ENCODE measurements at regions not wholly inside any gene's neighbourhood (a gene's known extent, or its start where the extent isn't known, plus 50 kb on each side); places are given as distances from the start of the nearest gene placed in this dataset.
A peak's percentile ranks its signal among the peaks of the same experiment; 100 is the strongest.

DNA sequence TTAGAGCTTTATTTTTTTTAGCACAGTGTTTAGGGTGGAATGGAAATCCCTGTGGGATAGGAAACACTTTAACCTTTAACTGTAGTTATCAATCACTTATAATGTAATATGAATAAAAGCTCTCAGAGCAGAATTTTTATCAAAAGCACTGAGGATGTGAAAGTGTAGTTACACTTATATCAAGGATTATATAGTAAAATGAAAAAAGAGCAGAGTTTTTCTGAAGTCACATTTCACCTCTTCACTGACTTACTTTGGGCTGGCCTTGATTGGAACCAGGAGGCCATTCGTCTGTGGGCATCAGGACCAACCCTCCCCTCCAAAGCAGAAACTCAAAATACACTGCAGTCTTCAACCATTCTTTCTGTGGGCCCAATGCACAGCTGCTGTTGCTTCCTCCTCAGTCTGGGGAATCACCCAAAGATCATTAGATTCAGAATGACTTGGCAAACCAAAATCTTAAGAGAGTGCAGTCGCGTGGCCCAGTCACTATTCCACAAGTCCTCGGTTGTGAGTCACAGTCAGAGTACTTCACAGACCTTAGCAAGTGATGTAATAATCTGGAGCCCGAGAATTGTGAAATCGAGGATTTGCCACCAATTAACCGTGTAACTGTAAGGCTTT is 132.6 kb upstream of the COL8A1 start:
- no peak for DNase-seq
- intact Hi-C loops (cut with DNase I), result no loop called here

- no peak for DNase-seq
- intact Hi-C loops (cut with DNase I), result no loop called here
Measured at GRCh38 chr3:99505200-99505599, 133.2 kb upstream of the COL8A1 start.

- no peak for DNase-seq
- intact Hi-C loops (cut with DNase I), result no loop called here
Measured at GRCh38 chr3:99504258-99504657, 134.1 kb upstream of the COL8A1 start.

GRCh38 chr3:99503350-99503749 is 135.0 kb upstream of the COL8A1 start:
- no peak for DNase-seq
- intact Hi-C loops (cut with DNase I), result no loop called here

GRCh38 chr3:99502871-99503270 is 135.5 kb upstream of the COL8A1 start:
- DNase-seq, result no peak
- intact Hi-C loops (cut with DNase I), result no loop called here

DNA sequence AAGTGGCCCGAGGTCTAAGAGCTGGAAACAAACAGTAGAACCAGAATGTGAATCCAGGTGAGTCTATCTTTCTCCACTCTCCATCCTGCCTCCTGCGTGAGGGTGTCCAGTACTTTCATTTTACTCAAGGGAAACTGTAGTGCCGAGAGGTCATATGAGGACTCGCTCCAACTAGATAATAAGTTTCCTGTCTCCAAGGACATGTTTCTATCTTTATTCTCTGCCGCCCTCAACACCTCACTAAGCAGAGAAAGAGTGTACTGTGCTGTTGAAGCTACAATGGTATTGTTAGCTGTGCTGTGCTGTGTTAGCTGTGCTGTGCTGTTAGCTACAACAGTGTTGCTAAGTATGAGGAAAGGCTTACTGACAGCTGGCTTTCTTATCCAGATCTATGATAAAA is 137.9 kb upstream of the COL8A1 start:
- no peak for DNase-seq
- intact Hi-C loops (cut with DNase I), result no loop called here

DNA sequence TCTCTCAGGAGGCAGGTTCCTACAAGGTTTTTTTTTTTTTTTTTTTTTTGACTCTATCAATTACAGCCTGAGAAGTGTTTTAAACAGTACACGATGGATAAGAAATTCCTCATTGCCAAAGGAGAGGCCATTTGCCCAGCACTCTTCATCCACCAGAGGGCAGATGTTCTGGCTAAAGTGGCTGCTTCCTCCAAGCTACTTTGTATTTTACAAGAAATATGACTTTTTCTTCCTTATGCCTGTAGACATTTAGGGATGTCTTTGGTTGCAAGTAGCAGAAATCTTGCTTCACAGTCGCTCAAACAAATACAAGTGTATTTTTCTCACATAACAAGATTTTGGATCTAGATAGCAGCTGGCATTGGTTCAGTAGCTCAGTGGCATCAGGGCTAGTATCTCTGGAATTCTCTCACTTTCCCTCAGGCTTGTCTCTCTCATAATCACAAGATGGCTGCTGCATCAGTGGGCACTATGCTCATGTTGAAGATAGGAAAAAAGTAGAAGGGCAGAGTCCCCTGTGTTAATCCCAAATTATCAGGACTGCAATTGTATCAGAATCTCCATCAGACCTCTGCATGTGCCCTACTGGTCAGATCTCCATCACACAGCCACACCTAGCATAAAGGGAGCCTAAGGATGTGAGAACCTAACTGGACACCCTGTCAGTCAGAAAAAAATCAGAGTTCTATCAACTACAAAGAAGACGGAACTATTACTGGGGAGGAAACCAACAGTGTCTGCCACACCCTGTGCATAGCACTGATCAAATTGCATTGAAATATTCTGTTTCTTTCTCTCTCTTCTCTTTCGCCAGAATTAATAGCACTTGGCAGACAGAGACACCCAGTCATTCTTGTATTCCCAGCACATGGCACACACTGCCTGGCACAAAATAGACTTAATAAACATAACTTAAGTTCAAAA is 138.9 kb upstream of the COL8A1 start:
- intact Hi-C loops (cut with DNase I), result no loop called here
- peak in 17 of 42 donors; percentile 6 to 55 (median 24) for DNase-seq

DNA sequence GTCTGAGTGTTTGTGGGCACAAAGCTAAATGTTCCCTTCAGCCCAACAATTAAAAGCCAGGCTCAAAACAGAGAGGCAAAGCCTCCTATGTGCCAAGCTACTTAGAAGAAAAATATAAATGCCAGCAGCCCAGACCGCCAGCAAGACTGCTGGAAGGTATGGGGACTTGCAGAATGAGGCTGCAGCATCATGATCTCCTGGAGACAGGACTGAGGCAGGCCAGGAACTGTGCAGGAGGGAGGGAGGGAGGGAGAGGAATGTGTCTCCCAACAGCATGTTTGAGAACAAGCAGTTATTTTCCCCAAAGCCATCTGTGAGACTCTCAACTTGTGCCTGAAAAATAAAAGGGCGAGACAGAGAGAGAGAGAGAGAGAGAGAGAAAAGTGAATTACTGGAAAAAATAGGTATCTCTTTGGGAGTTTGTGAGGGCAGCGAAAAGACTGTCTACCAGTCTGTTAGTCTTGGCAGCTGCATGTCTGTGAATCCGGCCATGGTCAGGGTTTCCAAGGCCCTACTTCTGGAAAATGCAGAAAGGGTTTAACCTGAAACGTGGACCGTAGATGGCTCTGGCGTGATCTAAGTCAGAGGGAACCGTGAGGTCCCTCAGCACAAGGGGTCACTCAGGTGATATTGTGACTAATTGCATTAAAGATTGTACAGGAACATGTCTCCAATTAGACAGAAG is 139.7 kb upstream of the COL8A1 start:
- intact Hi-C loops (cut with DNase I), result no loop called here
- no peak for DNase-seq

GRCh38 chr3:99487894-99488293 is 150.5 kb upstream of the COL8A1 start:
- no peak for DNase-seq
- intact Hi-C loops (cut with DNase I), result no loop called here

- DNase-seq, result no peak
- intact Hi-C loops (cut with DNase I), result no loop called here
Measured at GRCh38 chr3:99485286-99485685, 153.1 kb upstream of the COL8A1 start.

- intact Hi-C loops (cut with DNase I), result no loop called here
- DNase-seq, result no peak
Measured at GRCh38 chr3:99484871-99485270, 153.5 kb upstream of the COL8A1 start.

GRCh38 chr3:99483841-99484240 is 154.6 kb upstream of the COL8A1 start:
- intact Hi-C loops (cut with DNase I), result no loop called here
- DNase-seq, result no peak

- DNase-seq, result no peak
- intact Hi-C loops (cut with DNase I), result no loop called here
Measured at GRCh38 chr3:99482191-99482590, 156.2 kb upstream of the COL8A1 start.

GRCh38 chr3:99481561-99481960 is 156.8 kb upstream of the COL8A1 start:
- no peak for DNase-seq
- intact Hi-C loops (cut with DNase I), result no loop called here

DNA sequence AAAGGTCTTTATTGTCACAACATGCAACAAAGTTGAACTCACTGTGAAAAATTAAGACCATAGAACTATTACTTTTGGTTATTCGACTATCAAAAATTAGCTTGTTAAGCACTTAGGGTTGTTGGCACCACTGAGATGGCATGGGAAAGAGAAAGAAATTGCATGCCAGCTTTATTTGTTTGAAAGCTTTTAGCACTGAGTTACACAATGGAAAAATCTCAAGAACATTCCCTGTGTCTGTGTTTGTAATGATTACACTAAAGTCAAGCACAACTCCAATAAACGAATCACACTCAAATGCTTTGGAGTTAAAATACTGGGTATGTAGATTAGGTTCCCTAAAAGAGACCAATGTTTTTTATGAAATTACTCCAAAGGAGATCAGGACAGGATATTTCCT is 158.6 kb upstream of the COL8A1 start:
- no peak for DNase-seq
- intact Hi-C loops (cut with DNase I), result no loop called here

- no peak for DNase-seq
- intact Hi-C loops (cut with DNase I), result no loop called here
Measured at GRCh38 chr3:99477650-99478049, 160.7 kb upstream of the COL8A1 start.

GRCh38 chr3:99475229-99475628 is 163.2 kb upstream of the COL8A1 start:
- intact Hi-C loops (cut with DNase I), result no loop called here

GRCh38 chr3:99474776-99475175 is 163.6 kb upstream of the COL8A1 start:
- intact Hi-C loops (cut with DNase I), result no loop called here

More at GRCh38 chr3:99475229-99475628, 163.2 kb upstream of the COL8A1 start:
- DNase-seq, result no peak

DNA sequence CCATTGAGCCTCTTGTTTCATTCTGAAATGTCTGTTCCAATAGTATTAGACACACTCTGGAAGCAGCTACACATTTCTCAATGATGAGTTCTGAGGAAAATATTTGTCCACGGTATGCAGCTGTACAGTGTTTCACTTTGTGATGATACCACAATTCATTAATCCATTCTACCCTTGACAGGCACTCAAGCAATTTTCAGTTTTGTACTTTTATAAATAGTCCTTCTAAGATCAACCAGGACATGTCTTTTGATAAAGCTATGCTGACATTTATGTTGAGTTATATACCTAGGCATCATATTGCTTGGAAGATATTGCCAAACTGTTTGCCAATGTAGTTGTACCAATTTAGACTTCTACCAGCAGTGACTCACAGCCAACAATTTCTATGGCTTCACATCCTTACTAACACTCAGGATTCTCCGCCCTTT is 165.1 kb upstream of the COL8A1 start:
- DNase-seq, result no peak
- intact Hi-C loops (cut with DNase I), result no loop called here

More at GRCh38 chr3:99474776-99475175, 163.6 kb upstream of the COL8A1 start:
- no peak for DNase-seq

- intact Hi-C loops (cut with DNase I), result no loop called here
- peak in 3 of 42 donors; percentile 6 to 37 (median 7) for DNase-seq
Measured at GRCh38 chr3:99472385-99472784, 166.0 kb upstream of the COL8A1 start.
